GM12873 (cell line): ENCODE measurements at regions not wholly inside any gene's neighbourhood (a gene's known extent, or its start where the extent isn't known, plus 50 kb on each side); places are given as distances from the start of the nearest gene placed in this dataset.

Source experiments
- TF ChIP-seq, protein P1 (sequence below): IDR thresholded peaks from 2 replicates; pipeline ENCODE4 v1.5.1; 2012; ENCODE audit warnings: low read depth, mild to moderate bottlenecking, moderate library complexity, low read length, control low read depth; ENCODE audit not compliant: insufficient read depth; ENCODE audit errors: missing control alignments

DNA sequence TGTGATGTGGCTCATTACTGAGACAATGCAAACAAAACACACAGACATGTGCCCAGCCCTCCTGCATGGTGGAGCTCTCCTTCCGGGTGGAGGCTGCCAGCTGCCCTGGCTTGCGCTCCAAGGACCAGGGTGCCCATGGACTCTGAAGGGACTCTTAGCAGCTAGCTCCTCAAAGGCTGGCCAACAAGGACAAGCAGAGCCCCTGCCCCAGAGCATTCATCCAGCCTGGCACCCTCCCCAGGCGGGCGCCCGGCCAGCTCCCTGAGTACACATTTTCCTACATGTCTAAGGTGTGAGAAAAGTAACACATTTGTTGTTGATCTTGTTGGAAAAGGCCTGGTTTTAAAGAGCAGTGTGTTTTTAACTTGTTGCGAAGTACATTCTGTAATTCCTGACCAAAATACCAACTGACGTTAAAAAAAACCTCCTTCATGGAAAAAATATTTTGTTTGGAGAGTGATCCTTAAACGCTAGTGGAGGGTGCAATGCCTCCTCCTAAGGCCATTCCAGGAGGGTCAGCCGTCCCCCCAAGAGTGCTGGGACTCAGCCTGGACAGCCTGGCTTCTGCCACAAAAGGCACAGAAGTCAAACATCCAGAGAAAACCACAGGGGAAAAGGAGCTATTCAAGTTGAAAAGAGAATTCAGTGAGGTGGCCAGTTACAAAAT is 86.9 kb downstream of the KLF15 start:
- TF ChIP-seq, protein P1, sequence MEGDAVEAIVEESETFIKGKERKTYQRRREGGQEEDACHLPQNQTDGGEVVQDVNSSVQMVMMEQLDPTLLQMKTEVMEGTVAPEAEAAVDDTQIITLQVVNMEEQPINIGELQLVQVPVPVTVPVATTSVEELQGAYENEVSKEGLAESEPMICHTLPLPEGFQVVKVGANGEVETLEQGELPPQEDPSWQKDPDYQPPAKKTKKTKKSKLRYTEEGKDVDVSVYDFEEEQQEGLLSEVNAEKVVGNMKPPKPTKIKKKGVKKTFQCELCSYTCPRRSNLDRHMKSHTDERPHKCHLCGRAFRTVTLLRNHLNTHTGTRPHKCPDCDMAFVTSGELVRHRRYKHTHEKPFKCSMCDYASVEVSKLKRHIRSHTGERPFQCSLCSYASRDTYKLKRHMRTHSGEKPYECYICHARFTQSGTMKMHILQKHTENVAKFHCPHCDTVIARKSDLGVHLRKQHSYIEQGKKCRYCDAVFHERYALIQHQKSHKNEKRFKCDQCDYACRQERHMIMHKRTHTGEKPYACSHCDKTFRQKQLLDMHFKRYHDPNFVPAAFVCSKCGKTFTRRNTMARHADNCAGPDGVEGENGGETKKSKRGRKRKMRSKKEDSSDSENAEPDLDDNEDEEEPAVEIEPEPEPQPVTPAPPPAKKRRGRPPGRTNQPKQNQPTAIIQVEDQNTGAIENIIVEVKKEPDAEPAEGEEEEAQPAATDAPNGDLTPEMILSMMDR = no peak

DNA sequence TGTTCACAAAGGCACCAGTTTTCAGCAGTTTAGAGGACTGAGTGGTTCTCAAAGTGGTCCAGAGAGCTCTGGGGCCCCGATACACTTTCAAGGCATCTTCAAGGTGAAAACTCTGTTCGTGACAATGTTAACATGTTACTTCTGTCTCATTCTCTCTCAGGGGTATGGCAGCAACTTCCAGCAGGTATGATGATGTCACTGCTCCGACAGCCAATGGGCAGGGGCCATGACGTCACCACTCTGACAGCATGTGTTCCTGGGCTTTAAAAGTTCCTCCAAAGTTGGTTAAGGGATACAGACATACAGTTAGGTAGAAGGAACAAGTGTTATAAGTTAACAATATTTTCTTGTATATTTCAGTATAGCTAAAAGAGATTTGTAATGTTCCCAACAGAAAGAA is 87.9 kb downstream of the KLF15 start:
- TF ChIP-seq, protein P1 = no peak

DNA sequence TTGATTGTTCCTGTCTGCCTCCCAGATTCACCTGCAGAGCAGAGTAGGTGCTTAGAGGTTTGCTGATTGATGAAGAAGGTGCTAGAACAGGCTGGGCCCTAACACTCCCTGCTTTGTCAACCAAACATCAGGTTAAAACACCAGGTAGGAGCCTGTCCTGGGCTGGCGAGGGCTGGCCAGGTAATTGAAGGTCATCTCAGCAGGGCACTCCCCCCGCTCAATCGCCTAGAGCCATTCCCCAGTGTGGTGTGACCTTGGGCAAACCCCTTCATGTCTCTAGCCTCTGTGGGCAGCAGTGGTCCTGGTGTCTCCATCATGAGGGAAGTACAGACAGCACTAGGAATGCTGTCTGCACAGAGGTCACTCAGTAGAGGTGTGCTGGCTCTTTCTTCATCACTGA is 88.3 kb downstream of the KLF15 start:
- TF ChIP-seq, protein P1 = no peak

DNA sequence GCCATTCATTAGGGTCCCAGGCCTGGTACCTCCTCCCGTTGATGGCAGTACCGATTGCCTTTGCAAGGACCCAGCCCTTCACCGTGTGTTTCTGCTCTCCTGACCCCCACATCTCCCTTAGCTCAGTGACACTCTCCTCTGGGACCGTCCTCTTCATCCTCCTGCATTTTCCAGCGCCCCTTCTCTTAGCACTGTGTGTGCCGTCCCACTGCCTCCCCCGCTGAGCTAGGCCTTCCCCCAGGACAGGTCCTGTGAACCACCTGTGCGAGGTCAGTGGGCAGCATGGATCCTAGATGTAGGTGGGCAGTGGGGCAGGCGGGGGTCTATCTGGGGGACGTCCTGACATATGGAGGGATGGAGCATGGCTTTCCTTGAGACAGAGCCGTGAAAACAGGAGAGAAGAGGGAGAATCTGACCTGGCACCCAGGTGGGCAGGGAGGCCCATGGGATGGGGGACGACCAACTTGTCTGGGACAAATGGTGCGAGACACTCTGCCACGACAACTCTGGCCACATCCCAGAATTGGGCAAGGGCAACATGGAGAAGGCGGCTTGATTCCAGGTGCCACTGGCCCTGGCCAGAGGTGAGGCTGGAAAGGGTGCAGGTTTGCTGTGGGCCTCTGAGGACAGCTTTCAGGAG is 87.7 kb upstream of the ALDH1L1 start:
- TF ChIP-seq, protein P1 = no peak

DNA sequence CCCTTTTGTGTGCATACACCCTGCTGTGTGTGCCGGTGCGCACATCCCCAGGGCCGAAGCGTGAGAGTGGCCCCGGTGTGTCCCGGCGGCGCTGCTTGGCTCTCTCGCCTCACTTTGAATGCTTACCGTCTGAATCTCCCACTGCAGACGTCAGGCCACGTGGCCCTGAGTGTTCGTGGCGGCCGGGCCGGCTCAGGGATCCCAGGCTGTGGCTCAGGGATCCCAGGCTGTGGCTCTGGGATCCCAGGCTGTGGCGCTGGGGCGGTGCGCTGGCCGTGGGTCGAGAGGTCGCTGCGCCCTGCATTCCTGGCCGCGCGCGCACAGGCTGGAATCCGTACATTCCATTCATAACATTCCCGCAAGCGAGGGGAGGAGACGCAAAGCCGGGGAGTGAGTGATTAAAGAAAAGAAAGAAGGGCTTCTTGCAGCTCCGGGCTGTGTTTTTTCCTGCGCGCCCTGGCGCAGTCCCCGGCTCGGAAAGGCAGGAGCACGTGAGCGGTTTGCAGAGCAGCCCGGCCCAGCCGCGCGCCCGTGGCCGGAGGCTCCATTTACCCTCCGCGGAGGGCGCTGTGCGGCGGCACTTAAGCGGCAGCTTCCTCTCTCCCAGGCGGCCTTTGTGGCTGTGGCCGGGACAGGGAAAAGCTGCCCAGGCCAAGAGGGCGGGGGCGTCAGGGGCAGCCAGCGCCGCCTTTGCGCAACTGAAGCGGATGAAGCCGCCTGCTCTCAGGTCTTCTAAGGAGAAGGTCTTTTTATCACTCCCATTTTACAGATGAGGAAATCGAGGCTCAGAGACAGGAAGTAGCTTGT is 87.0 kb upstream of the ALDH1L1 start:
- TF ChIP-seq, protein P1 = no peak

DNA sequence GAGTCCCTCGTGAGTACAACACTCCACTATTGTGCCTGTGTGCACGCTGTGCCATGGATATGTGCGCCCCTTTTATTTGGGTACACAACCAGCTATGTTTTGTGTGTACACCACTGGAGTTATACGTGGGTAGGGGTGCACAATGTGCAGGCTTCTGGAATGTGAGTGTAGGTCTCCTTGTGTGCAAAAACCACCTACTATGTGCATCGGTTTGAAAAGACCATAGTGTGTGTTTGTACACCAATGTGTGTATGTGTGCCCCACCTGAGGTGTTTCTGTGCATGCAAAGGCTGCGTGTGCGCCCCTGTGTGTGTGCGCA is 86.4 kb upstream of the ALDH1L1 start:
- TF ChIP-seq, protein P1 = no peak

DNA sequence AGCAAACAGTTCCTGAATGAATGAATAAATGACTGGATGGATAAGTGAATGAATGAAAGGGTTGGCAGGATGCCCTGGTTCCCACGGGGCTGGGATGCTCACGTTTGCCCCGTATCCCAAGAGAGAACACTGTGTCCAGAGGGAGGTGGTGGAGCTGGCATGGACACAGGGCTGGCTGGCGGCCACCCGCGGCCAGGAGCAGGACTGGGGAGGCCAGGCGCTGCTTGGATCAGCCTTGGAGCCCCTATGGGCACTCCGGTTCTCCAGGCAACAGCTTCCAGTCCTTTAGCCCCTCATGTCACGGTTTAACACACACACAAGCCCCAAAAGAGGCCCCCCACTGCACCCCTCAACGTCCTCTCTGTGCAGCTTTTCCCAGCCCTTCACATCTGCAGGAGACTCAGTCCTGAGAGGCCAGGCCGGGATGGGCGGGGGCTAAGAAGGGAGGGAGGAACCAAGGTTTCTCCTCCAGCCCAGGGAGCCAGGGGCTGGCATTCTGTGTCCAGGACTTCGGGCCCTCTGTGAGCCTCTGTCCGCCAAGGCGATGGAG is 86.0 kb upstream of the ALDH1L1 start:
- TF ChIP-seq, protein P1 = no peak
